ENCODE measurements at regions not wholly inside any gene's neighbourhood (a gene's known extent, or its start where the extent isn't known, plus 50 kb on each side); places are given as distances from the start of the nearest gene placed in this dataset.

DNA sequence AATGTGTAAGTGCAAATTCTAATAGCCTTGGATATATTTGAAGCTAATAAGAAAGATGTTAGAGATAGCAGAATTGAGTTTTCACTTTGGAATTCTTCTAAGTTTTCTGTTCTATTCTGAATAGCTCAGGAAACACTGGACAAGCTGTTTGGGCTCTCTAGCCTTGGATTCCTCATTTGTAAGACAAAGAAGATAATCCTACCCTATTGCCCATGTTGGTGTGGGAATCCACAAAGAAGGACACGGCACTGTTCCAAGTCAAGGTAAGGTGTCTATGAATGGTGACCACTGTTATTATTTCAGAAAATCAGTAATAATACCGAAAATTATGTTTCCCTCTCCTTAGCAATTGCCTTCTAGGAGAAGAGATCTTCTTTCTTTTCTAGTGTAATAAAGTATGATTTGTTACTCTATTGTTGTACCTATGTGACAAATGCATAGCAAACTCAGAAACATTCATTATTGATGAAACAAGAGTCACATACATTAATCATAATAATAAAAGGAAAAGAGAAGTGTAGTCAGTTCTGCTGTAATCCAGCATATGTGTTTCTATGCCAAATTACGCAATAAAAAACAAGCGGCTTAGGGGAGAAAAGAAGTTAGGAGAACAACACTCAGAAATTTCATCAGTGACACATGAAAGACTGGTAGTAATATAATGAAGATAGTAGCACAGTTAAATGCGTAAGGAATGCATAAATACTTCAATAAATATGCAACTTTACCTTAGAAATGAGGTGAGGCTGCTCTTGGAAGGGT is 1012.3 kb upstream of the PHF14 start:
- H3K27ac ChIP-seq: no peak overlapping the region
- intact Hi-C loops (cut with DNase I): no loop called here
- H3K4me1 ChIP-seq: no peaks in the 10 kb centered on the region
- H3K4me3 ChIP-seq: no peak overlapping the region
- H3K27me3 ChIP-seq: no peaks in the 10 kb centered on the region
- no peak for DNase-seq
- no peaks in the 10 kb centered on the region for H3K36me3 ChIP-seq
- ATAC-seq: no peak
- 87 to 92% methylated on average over 5 of the region's 5 CpGs for WGBS, 2 donors
- H3K9me3 ChIP-seq: no peaks in the 10 kb centered on the region
- TF ChIP-seq, protein P1, sequence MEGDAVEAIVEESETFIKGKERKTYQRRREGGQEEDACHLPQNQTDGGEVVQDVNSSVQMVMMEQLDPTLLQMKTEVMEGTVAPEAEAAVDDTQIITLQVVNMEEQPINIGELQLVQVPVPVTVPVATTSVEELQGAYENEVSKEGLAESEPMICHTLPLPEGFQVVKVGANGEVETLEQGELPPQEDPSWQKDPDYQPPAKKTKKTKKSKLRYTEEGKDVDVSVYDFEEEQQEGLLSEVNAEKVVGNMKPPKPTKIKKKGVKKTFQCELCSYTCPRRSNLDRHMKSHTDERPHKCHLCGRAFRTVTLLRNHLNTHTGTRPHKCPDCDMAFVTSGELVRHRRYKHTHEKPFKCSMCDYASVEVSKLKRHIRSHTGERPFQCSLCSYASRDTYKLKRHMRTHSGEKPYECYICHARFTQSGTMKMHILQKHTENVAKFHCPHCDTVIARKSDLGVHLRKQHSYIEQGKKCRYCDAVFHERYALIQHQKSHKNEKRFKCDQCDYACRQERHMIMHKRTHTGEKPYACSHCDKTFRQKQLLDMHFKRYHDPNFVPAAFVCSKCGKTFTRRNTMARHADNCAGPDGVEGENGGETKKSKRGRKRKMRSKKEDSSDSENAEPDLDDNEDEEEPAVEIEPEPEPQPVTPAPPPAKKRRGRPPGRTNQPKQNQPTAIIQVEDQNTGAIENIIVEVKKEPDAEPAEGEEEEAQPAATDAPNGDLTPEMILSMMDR (IDR thresholded peaks at IDR 0.05): no peak

DNA sequence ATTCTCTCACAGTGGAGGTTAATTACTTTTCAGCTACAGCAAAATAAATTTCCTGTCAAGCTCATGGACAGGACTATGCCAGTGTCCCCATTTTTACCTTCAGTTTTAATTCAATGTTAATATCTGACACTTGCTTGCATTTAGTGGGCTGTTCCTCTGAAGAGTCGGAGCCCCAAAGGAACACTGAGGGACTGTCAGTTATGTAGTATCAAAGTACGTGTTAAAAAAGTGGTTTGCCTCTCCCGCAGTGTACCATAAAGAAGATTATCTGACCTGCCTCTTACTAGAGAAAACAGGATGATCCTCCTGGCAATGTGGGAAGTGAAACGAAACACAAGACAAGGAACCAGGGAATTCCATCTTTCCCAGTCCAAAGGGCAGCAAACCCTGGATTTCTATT is 1010.9 kb upstream of the PHF14 start:
- no peak overlapping the region for H3K27ac ChIP-seq
- ATAC-seq (no peak), DNase-seq (no peak)
- intact Hi-C loops (cut with DNase I): no loop called here
- WGBS, 2 donors: 66 to 72% methylated on average over 4 of the region's 4 CpGs
- no peaks in the 10 kb centered on the region for H3K27me3 ChIP-seq
- TF ChIP-seq, protein P1 (IDR thresholded peaks at IDR 0.05): no peak
- no peaks in the 10 kb centered on the region for H3K9me3 ChIP-seq
- H3K4me1 ChIP-seq: no peaks in the 10 kb centered on the region
- H3K4me3 ChIP-seq: no peak overlapping the region
- H3K36me3 ChIP-seq: no peaks in the 10 kb centered on the region

DNA sequence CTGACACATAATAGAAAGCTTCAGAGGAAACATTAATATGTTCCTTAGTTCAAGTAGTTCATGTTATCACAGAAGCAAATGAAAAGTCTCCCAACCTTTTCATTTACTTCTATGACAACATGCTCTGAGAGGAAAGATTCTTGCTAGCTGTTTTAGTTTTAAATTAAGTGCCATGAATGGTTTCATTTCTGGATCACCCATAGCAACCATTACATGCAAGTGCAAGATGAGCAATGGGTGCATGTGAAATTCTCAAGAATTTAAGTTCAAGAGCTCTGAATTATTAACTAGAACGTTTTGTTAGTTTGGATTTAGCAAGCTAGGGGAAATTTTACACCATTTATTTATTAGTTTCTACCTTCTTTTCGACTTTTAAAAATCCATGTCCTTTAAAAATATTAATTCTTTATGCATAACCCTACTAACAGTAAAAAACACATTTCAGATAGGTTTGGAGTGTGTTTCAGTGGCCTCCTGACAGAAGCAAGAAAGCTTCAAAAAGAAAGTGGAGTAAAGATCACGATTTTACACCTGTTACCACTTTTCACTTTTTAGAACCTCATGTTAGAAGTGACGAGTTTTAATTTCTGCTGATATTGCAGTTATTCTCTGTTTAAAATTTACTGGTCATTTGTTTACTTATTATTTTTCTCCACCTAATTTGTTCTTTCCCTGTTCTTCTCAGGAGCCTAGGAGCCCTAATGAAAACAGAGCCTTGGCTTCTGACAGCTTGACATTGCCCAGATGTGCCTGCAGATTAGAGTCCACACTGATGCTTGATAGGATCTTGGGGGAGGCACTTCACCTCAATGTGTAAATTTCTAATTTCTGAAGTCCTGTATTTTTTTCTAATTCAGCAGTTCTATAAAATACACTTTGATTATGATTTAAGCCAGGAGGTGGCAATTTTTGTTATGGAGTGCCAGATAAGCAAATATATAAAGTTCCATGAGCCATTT is 995.3 kb upstream of the PHF14 start:
- Histone ChIP-seq H3K4me3 (no peak overlapping the region), H3K4me1 (no peaks in the 10 kb centered on the region), H3K9me3 (no peaks in the 10 kb centered on the region), H3K36me3 (no peaks in the 10 kb centered on the region), H3K27me3 (no peaks in the 10 kb centered on the region), H3K27ac (no peak overlapping the region)
- TF ChIP-seq, protein P1 (IDR thresholded peaks at IDR 0.05): no peak
- DNase-seq (no peak), ATAC-seq (no peak)
- WGBS, 2 donors: 62 to 70% methylated on average over 4 of the region's 4 CpGs
- intact Hi-C loops (cut with DNase I): no loop called here

DNA sequence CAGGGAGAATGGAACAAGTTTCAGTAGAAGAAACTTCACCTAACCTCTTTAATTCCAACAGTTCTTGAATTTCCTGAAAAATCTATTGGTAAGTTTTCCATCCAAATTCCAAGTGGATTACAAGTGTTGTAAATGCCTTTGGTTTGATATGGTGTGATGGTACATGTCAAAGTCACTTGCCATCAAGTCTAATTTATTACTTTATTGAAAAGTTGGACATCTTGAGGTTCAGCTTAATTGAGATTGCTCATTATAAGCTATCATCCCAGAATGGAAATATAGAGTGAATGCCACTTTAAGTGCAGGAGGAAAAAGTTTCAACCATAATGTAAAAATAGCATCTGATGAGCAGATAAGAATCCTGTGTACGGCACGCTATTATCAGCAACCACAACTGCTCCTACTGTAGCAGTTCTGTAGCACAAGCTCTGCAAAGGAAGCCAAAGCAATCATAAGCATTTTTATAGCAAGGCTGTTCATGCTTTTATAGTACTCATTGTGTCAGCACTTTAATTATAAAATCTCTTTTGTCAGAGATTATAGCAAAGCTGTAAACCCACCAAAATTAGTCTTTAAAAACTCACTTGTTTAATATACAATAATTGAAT is 991.8 kb upstream of the PHF14 start:
- no peak for DNase-seq
- WGBS, 2 donors: 0 to 2% methylated on average over 2 of the region's 2 CpGs
- intact Hi-C loops (cut with DNase I): no loop called here
- peaks cover 0 to 7% (median 0%) of the 10 kb centered on the region in 11 donors for H3K9me3 ChIP-seq
- TF ChIP-seq, protein P1 (IDR thresholded peaks at IDR 0.05): no peak
- H3K27ac ChIP-seq: no peak overlapping the region
- no peaks in the 10 kb centered on the region for H3K27me3 ChIP-seq
- H3K4me1 ChIP-seq: no peaks in the 10 kb centered on the region
- no peak overlapping the region for H3K4me3 ChIP-seq
- no peak for ATAC-seq
- H3K36me3 ChIP-seq: no peaks in the 10 kb centered on the region

Measured in heart right ventricle (tissue), 16 donors.